ENCODE measurements at regions not wholly inside any gene's neighbourhood (a gene's known extent, or its start where the extent isn't known, plus 50 kb on each side); places are given as distances from the start of the nearest gene placed in this dataset.
"Not testable (repeated sequence)": the region's sequence is repeated elsewhere in the genome, so short reads cannot be mapped to it uniquely, and the experiment has no call there.

DNA sequence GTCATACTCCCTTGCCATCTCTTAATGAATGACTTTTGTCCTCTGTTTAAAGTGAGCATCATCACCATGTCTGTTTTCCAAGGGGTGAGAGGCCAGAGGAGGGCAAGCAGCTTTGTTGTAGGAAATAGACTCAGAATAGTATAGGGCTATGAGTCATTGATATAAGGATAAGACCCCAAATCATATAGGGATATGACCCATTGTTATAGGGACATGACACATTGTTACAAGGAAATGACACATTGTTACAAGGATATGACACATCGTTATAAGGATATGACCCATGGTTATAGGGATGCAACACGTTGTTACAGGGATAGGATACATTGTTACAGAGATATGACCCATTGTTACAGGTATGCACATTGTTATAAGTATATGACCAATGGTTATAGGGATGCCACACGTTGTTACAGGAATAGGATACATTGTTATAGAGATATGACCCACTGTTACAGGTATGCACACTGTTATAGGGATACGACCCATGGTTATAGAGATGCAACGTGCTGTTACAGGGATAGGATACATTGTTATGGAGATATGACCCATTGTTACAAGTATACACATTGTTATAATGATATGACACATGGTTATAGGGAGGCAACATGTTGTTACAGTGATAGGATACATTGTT lies 311.1 kb upstream of the ADARB2 start:
- no peak for FAIRE-seq

DNA sequence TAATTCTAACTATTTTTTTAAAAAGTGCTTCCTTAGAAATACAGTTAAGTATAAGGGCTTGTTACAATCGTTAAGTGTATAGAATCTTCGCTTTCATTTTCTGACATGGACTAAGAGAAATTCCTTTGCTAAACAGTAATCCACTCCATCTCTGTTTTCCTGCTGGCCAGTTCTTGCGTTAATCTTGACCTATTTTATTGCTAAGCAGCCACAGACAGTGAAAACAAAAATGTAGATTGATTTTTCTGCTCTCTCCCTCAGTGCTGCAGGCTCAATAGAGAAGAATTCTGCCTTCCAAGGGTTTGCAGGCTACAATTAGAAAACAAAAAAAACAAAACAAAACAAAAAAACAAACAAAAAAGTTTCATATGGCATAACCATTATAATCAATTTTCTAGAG lies 310.4 kb upstream of the ADARB2 start:
- no peak for FAIRE-seq

- no peak for FAIRE-seq
Measured at GRCh38 chr10:2043379-2043778, 306.1 kb upstream of the ADARB2 start.

GRCh38 chr10:2038036-2038435 lies 300.7 kb upstream of the ADARB2 start:
- no peak for FAIRE-seq

DNA sequence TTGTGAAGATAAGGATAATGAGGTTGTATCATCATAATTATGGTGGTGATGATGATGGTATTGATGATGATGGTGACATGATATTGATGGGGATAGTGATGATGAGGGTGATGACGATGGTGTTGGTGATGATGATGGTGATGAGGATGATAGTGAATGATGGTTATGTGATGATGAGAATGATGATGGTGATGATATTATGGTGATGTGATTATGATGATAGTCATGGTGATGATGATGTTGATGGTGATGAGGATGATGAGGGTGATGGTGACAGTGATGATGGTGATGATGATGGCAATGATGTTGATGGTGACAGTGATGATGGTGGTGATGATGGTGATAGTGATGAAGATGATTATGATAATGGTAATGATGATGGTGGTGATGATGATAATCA lies 299.9 kb upstream of the ADARB2 start:
- FAIRE-seq: no peak

GRCh38 chr10:2036209-2036608 lies 298.9 kb upstream of the ADARB2 start:
- FAIRE-seq: no peak

DNA sequence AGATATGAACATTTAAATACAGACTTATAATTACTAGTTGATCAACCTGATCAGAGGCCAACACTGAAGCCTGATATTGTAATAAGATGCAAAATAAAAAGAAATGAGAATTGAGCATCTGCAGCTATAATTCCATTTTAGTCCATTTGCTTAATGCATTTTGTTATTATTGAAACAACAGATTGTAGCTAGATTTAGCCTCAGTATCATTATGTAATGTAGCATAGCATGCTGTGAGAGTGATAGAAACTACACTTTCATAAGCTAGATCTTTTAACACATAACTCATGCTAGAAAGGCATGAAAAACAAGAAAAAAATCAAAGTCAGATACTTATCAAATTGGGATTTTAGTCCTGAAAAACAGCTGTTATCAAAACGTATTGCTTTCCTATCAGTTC lies 292.7 kb upstream of the ADARB2 start:
- no peak for FAIRE-seq

GRCh38 chr10:2026936-2027335 lies 289.6 kb upstream of the ADARB2 start:
- no peak for FAIRE-seq

DNA sequence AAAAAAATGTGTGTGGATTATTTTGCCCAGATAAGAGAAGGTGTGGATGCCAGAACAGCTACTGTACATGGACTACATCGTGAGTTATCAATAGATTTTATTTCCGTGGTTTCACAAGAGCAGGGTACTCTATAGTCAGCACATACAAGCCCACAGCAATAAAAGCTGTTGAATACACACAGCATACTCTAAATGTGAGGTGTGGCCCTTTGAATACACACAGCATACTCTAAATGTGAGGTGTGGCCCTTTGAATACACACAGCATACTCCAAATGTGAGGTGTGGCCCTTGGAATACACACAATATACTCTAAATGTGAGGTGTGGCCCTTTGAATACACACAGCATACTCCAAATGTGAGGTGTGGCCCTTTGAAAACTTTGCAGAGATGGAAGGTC lies 287.4 kb upstream of the ADARB2 start:
- not testable (repeated sequence) for FAIRE-seq

GRCh38 chr10:2023687-2024086 lies 286.4 kb upstream of the ADARB2 start:
- FAIRE-seq: no peak

GRCh38 chr10:2022401-2022800 lies 285.1 kb upstream of the ADARB2 start:
- no peak for FAIRE-seq

DNA sequence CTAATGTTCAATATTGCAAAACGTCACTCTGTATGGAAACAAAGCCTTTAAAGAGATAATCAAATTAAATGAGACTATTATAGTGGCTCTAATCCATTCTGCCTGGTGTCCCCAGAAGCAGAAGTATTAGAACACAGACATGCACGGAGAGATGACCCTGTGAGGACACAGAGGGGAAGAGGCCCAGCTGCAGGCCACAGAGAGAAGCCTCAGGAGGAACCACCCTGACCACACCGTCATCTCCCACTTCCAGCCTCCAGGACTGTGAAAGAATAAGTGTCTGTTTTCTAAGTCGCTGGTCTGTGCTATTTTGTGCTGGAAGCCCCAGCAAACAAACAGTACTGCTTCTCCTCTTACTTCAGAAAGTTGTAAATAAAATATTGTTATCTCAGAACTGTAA lies 283.5 kb upstream of the ADARB2 start:
- FAIRE-seq: no peak

DNA sequence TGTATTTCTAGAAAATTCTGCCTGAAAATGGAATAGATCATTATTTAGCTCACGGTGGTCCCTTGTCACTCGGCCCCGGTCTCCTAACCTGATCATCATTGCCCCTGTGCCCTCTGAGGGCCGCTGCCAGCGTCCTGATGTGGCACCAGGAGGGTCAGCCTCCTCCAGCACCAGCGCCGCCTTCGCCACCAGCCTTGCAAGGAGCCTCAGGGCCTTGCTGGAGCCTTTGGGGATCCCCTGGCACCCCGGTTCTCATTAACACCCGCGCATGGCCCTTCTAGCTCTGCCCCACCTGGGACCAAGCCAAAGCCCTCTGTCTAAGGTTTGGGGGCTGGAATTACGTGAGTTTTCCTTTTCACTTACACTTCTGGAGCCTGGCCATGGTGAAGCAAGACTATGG lies 282.5 kb upstream of the ADARB2 start:
- FAIRE-seq: no peak

GRCh38 chr10:2019281-2019680 lies 282.0 kb upstream of the ADARB2 start:
- FAIRE-seq: no peak

DNA sequence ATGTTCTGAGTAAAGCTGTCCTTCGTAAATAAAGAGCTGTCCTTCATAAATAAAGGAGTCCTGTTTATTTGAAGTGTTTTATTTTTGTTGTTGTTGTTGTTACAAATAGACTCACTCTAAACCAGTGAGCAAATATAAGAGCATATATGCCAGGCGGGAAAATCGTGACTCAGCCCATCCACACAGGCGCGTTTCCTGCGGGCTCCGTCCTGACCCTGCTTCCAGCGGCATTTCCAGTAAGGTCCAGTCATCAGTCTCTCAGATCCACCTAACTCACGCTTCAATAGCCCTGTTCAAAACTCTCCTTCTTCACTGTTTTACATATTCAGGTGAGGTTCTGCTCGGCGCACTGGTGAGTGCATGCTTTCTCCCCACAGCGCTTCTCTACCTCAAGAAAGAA lies 277.2 kb upstream of the ADARB2 start:
- no peak for FAIRE-seq

GRCh38 chr10:2012209-2012608 lies 274.9 kb upstream of the ADARB2 start:
- FAIRE-seq: no peak

DNA sequence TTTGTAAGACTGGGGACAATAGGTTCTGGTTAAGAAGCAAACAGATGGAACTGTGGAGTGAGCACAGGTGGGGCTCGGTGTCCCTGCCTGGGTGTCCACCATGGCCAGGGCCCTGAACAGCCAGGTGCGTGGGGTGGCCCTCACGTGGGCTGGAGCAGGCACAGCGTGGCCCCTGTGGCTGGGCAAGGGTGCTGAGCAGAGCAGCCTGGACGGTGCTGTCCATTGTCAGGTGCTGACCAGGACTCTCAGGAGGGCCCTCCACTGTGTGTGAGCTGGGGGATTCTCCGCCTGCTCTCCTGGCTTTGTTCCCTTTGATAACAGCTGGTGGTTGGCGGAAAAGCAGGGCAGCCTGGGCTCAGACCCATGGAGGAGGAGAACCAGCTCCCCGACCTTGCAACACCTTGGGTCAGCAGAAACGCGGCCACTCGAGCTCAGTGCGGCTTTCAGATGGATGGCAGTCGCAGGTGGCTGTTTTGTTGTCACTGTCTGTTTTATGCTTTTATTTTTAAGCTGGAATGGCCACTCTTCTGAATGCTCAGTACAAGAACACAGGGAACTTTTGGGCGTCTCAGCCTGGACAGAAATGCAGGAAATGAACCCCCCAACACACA lies 273.9 kb upstream of the ADARB2 start:
- FAIRE-seq: no peak

- no peak for FAIRE-seq
Measured at GRCh38 chr10:2005546-2005945, 268.2 kb upstream of the ADARB2 start.

GRCh38 chr10:1992930-1993329 lies 255.6 kb upstream of the ADARB2 start:
- no peak for FAIRE-seq

DNA sequence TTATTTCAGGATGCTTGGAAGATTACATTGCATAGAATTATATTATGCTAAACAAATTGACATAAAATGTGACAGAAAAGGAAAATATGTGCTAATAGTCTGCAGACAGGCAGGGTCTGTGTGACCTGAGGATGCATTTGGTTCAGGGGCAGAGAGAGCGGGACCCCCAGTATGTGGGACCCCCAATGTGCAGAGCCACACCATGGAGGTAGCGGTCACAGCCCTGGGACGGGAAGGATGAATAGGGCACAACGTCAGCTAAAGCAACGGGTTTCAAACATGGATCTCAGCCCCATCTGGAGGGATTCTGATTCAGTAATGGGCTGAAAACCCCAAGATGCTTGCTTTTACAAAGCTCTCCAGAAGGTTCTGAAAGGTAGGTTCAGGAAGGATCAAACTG lies 251.8 kb upstream of the ADARB2 start:
- no peak for FAIRE-seq

DNA sequence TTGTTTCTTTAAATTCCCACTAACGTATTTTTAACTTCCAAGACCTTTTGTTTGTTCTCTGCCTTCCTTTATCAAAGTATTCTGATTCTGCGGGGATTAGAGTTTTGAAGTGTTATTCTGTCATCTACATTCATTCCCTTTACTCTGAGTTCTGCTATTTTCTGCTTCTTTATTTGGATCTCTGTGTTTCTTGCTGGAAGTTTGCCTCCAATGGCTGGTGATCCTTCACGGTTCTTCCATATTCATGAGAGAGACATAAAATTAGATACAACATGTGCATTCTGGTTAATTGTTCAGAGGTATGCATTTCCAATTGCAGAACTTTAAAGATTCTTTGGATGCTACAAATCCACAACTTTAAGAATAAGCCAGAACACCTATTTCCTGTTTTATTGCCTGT lies 244.7 kb upstream of the ADARB2 start:
- no peak for FAIRE-seq

GRCh38 chr10:1980459-1980858 lies 243.1 kb upstream of the ADARB2 start:
- no peak for FAIRE-seq

DNA sequence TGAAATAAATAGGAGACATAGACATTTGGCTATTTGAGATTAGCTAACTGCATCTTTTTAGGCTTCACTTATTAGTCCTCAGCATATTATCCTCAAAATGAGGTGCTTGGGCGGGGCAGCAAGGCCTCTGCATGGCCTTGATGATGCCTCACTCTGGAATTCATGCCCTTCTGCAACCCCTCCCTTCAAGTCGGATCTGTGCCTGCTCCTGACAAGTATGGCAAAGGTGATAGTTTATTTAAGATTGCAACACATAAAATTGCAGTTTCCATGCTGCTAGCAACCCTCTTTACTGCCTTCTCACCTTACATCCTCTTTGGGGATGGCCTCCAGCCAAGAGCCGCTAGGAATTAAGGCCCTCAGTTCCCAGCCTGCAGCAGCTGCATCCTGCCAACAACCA lies 241.3 kb upstream of the ADARB2 start:
- no peak for FAIRE-seq

- no peak for FAIRE-seq
Measured at GRCh38 chr10:1977461-1977860, 240.1 kb upstream of the ADARB2 start.

DNA sequence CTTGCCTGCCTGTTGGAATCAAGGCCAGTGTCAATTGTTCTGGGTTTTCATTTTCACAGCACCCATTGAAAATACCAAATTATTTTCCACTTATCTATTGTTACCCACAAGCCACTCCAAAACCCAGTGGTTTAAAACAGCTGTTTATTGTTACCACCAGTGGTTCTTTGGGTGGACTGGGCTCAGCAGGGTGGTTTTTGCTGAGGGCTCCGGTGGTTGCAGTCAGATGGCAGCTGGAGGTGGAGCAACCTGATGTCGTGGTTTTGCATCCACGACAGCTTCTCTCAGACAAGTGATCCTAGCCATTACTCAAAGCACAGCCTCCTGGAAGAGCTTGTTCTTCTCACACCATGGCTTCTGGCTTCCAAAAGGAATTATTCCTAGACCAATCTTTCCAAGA lies 235.1 kb upstream of the ADARB2 start:
- no peak for FAIRE-seq

All from A204.1 (cell line).